Lower leg skin (tissue), 4 donors: ENCODE measurements at regions not wholly inside any gene's neighbourhood (a gene's known extent, or its start where the extent isn't known, plus 50 kb on each side); places are given as distances from the start of the nearest gene placed in this dataset.

Experiments
- DNase-seq, 2 donors: peaks; one replicate each; pipeline ENCODE4 v3.0.0-alpha.2; 2019; ENCODE audit warnings: low spot score in 2 of 2
- H3K4me3 ChIP-seq: fragments of 200-600 bp; sonication (generic); 2 replicates; pipeline ENCODE4 v1.5.1; 2017; ENCODE audit warnings: mild to moderate bottlenecking, low read depth; ENCODE audit not compliant: poor library complexity, severe bottlenecking
- POLR2A ChIP-seq, 2 donors: fragments of 450-650 bp; IDR thresholded peaks; one replicate each; pipeline ENCODE4 v1.6.1; 2016 to 2017; ENCODE audit warnings: antibody characterized with exemption in 2 of 2, mild to moderate bottlenecking in 1 of 2, moderate library complexity in 1 of 2
- WGBS, 2 donors: methylation state at CpG; one replicate each; pipeline ENCODE4 v1.1.5; 2018; 5-methylcytosine and 5-hydroxymethylcytosine counted together
- intact Hi-C: fragments of 100-400 bp; cut with DNase I; formaldehyde crosslinking; loops from one replicate; pipeline ENCODE4 v1.15.0; 2023; ENCODE audit warnings: low total_unique reads
- TF ChIP-seq, protein P1 (sequence below), 3 donors: fragments of 450-650 bp; IDR thresholded peaks; one replicate each; pipeline ENCODE4 v1.5.1; 2016; ENCODE audit warnings: antibody characterized with exemption in 3 of 3, mild to moderate bottlenecking in 3 of 3, moderate library complexity in 2 of 3

DNA sequence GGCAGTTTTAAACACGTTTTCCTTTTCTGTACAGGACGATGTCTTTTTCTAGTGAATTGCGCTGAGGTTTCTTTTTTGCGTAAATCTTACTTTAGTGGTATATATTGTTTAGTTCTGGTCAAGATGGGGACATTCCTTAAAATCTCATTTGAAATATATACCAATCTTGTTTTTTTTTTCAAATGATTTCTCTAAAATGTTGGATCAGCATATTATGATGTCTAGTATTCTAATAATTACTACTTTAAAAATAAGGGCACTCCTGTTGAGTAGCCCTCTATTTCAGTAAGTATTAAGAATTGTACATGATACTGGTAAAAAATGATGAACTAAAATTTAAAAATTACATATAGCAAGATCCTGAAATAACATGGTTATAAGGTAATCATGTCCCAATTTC is 224.1 kb upstream of the ARHGAP24 start:
- TF ChIP-seq, protein P1, sequence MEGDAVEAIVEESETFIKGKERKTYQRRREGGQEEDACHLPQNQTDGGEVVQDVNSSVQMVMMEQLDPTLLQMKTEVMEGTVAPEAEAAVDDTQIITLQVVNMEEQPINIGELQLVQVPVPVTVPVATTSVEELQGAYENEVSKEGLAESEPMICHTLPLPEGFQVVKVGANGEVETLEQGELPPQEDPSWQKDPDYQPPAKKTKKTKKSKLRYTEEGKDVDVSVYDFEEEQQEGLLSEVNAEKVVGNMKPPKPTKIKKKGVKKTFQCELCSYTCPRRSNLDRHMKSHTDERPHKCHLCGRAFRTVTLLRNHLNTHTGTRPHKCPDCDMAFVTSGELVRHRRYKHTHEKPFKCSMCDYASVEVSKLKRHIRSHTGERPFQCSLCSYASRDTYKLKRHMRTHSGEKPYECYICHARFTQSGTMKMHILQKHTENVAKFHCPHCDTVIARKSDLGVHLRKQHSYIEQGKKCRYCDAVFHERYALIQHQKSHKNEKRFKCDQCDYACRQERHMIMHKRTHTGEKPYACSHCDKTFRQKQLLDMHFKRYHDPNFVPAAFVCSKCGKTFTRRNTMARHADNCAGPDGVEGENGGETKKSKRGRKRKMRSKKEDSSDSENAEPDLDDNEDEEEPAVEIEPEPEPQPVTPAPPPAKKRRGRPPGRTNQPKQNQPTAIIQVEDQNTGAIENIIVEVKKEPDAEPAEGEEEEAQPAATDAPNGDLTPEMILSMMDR (IDR thresholded peaks at IDR 0.05) = no peak
- TF ChIP-seq POLR2A (IDR thresholded peaks at IDR 0.05) = no peak
- intact Hi-C loops = no loop called here
- H3K4me3 ChIP-seq = no peak overlapping the region
- WGBS, 2 donors = 74 to 86% methylated on average over 4 of the region's 4 CpGs
- DNase-seq = no peak

DNA sequence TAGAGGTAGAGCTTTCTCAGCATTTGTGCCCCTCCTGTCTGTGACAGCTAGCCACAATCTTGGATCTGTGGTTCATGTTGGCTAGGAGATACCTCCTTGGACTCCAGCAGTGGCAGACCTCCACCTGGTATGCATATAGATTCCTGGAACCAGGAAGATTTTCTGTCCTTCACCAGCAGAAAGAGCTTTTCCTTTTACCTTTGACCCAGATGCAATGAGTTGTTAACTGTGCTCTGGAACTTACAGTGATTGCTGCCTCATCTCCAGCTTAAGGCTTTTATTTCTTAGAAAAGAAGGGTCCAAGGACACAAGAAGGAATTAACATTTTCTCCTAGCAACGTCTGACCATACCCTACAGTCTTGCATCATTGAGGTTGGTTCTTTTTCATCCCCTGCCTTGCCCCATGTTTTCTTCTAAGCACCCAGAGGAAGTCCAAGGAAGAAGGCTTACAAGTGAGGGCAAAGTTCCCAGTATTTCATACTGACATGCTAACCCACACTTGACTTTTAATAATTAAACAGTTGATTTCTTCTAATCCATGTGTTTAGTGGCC is 217.1 kb upstream of the ARHGAP24 start:
- TF ChIP-seq, protein P1 (IDR thresholded peaks at IDR 0.05) = no peak
- TF ChIP-seq POLR2A (IDR thresholded peaks at IDR 0.05) = no peak
- intact Hi-C loops = no loop called here
- H3K4me3 ChIP-seq = no peak overlapping the region
- 74 to 79% methylated on average over 1 of the region's 1 CpG for WGBS, 2 donors
- no peak for DNase-seq

DNA sequence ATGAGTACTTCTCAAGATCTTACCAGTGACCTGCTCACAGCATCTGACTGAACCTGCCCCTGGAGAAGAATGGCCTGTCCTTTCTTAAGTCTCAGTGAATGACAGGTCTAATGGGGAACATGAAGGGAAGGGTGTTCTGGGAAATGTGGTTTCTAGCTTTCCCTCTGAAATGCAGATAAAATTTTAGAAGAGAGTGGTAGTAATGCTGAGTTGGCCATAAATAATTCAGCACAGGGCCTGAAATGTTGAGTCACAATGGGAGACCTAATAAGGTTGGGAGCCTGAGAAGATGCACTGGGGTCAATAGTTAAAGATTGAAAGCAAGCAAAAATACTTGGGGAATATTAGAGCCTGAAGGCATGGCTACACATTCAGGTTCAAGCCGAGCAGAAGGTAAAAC is 214.9 kb upstream of the ARHGAP24 start:
- H3K4me3 ChIP-seq = no peak overlapping the region
- intact Hi-C loops = no loop called here
- no peak for DNase-seq
- no peak for TF ChIP-seq POLR2A (IDR thresholded peaks at IDR 0.05)
- TF ChIP-seq, protein P1 (IDR thresholded peaks at IDR 0.05) = no peak
- 67 to 93% methylated on average over 1 of the region's 1 CpG for WGBS, 2 donors

DNA sequence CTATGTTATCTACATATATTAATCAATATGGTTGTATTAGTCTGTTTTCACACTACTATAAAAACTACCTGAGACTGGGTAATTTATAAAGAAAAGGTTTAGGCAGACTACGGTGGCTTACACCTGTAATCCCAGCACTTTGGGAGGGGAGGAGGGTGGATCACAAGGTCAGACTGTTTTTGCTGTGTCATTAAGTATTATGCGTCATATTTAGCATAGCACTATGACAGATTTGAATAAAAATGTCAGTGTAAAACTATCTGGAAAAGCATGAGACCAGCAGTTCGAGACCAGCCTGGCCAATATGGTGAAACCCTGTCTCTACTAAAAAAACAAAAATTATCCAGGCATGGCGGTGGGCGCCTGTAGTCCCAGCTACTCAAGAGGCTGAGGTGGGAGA is 209.7 kb upstream of the ARHGAP24 start:
- WGBS, 2 donors = 88 to 90% methylated on average over 5 of the region's 5 CpGs
- intact Hi-C loops = no loop called here
- no peak for DNase-seq
- H3K4me3 ChIP-seq = no peak overlapping the region
- TF ChIP-seq, protein P1 (IDR thresholded peaks at IDR 0.05) = no peak
- no peak for TF ChIP-seq POLR2A (IDR thresholded peaks at IDR 0.05)

DNA sequence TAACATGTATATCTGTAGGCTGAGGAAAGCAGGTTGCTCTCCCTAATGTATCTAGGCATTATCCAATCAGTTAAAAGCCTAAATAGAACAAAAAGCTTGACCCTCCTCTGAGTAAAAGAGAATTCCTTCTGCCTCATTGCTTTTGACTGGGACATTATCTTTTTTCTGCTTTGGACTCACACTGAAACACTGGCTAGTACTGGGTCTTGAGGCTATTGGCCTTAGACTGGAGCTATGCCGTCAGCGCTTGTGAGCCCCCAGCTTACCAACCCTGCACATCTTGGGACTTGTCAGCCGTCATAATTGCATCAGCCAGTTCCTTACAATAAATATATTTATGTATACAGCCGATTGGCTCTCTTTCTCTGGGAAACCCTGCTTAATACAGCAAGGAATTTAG is 206.8 kb upstream of the ARHGAP24 start:
- intact Hi-C loops = no loop called here
- WGBS, 2 donors = 85 to 89% methylated on average over 4 of the region's 4 CpGs
- TF ChIP-seq POLR2A (IDR thresholded peaks at IDR 0.05) = no peak
- TF ChIP-seq, protein P1 (IDR thresholded peaks at IDR 0.05) = no peak
- no peak for DNase-seq
- H3K4me3 ChIP-seq = no peak overlapping the region

DNA sequence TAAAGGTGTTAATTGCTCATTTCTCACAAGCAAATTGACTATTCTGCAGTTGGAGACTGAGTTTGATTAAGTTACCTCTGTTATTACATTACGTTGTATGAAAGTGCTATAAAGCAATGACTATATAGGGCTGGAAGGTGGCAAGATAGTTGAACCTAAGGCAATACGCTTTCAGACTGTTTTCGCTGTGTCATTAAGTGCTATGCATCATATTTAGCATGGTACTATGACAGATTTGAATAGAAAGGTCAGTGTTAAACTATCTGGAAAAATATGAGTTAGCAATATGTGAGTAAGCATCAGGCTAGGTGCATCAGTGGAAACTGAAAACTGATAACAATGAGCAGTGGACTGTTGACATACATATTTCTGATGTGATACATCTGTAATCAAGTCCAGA is 206.0 kb upstream of the ARHGAP24 start:
- no peak for DNase-seq
- 76 to 78% methylated on average over 3 of the region's 3 CpGs for WGBS, 2 donors
- intact Hi-C loops = no loop called here
- no peak overlapping the region for H3K4me3 ChIP-seq
- no peak for TF ChIP-seq POLR2A (IDR thresholded peaks at IDR 0.05)
- TF ChIP-seq, protein P1 (IDR thresholded peaks at IDR 0.05) = no peak
